22Rv1 (cell line): ENCODE measurements at regions not wholly inside any gene's neighbourhood (a gene's known extent, or its start where the extent isn't known, plus 50 kb on each side); places are given as distances from the start of the nearest gene placed in this dataset.
"Not testable (repeated sequence)": the region's sequence is repeated elsewhere in the genome, so short reads cannot be mapped to it uniquely, and the experiment has no call there.

Source experiments
- H3K27ac ChIP-seq: fragments of 450-650 bp; 2 replicates; pipeline ENCODE4 v1.5.1; 2017
- CTCF ChIP-seq: fragments of 450-650 bp; IDR thresholded peaks from 2 replicates; pipeline ENCODE4 v1.5.1; 2017; ENCODE audit warnings: mild to moderate bottlenecking
- ZFX ChIP-seq: fragments of 450-650 bp; IDR thresholded peaks from 2 replicates; pipeline ENCODE4 v1.6.1; 2017; ENCODE audit warnings: antibody characterized with exemption, borderline replicate concordance

GRCh38 chr17:31687505-31688126 is 171.4 kb downstream of the COPRS start:
- H3K27ac ChIP-seq: no peak overlapping the region
- TF ChIP-seq CTCF: no peak
- TF ChIP-seq ZFX: no peak

- TF ChIP-seq CTCF (no peak), ZFX (no peak)
- no peak overlapping the region for H3K27ac ChIP-seq
These were observed 172.5 kb downstream of the COPRS start for GRCh38 chr17:31686495-31686894.

GRCh38 chr17:31684901-31685300 is 174.1 kb downstream of the COPRS start:
- TF ChIP-seq CTCF: no peak
- TF ChIP-seq ZFX: no peak
- no peak overlapping the region for H3K27ac ChIP-seq

GRCh38 chr17:31680126-31680525 is 178.9 kb downstream of the COPRS start:
- H3K27ac ChIP-seq: no peak overlapping the region
- TF ChIP-seq CTCF: no peak
- no peak for TF ChIP-seq ZFX

- TF ChIP-seq ZFX (no peak), CTCF (no peak)
- no peak overlapping the region for H3K27ac ChIP-seq
These were observed 179.4 kb downstream of the COPRS start for GRCh38 chr17:31679667-31680066.

GRCh38 chr17:31678431-31678830 is 180.6 kb downstream of the COPRS start:
- H3K27ac ChIP-seq: no peak overlapping the region
- no peak for TF ChIP-seq ZFX
- TF ChIP-seq CTCF: no peak

GRCh38 chr17:31677681-31678080 is 181.4 kb downstream of the COPRS start:
- no peak overlapping the region for H3K27ac ChIP-seq
- TF ChIP-seq ZFX: no peak

- no peak overlapping the region for H3K27ac ChIP-seq
- no peak for TF ChIP-seq CTCF
- no peak for TF ChIP-seq ZFX
These were observed 182.0 kb downstream of the COPRS start for GRCh38 chr17:31677036-31677435.

- not testable (repeated sequence) for H3K27ac ChIP-seq
These were observed 183.7 kb downstream of the COPRS start for GRCh38 chr17:31675392-31675791.
